GM12891 (cell line): ENCODE measurements at regions not wholly inside any gene's neighbourhood (a gene's known extent, or its start where the extent isn't known, plus 50 kb on each side); places are given as distances from the start of the nearest gene placed in this dataset.

Experiments used
- POLR2A ChIP-seq: IDR thresholded peaks from 2 replicates; pipeline ENCODE4 v1.6.1; 2011; ENCODE audit warnings: low read depth, low read length, control low read depth
- POLR2AphosphoS5 ChIP-seq: IDR thresholded peaks from 2 replicates; pipeline ENCODE4 v1.6.1; 2011; ENCODE audit warnings: low read depth, low read length, control low read depth
- TAF1 ChIP-seq: IDR thresholded peaks from 2 replicates; pipeline ENCODE4 v1.6.1; 2011; ENCODE audit warnings: low read depth, low read length, control low read depth

- TF ChIP-seq TAF1 (no peak), POLR2AphosphoS5 (no peak), POLR2A (no peak)
Measured at GRCh38 chr9:27770541-27770940, 197.3 kb upstream of the C9orf72 start.
